CD4-positive, alpha-beta memory T cell (primary cell): ENCODE measurements at regions not wholly inside any gene's neighbourhood (a gene's known extent, or its start where the extent isn't known, plus 50 kb on each side); places are given as distances from the start of the nearest gene placed in this dataset.

ENCODE experiments used
- CTCF ChIA-PET: fragments of 350-600 bp; sonication (Branson Sonifier 250); formaldehyde crosslinking; loops from one replicate; lab custom pipeline; 2021; ENCODE audit warnings: inconsistent platforms; ENCODE audit not compliant: partially characterized antibody; lab: Charles Lee
- POLR2A ChIA-PET: fragments of 350-600 bp; sonication (Branson Sonifier 250); formaldehyde crosslinking; loops from one replicate; lab custom pipeline; 2021; ENCODE audit not compliant: partially characterized antibody; lab: Charles Lee
- DNase-seq, 5 donors: peaks; one replicate each; pipeline versions ENCODE4 v3.0.0 to v3.0.0-alpha.2; 2020 to 2022; ENCODE audit warnings: mixed read lengths in 1 of 5
- H3K27ac ChIP-seq: one replicate; pipeline ENCODE4 v1.7.0; 2013; ENCODE audit warnings: low read depth, low read length
- H3K27me3 ChIP-seq: 2 replicates; pipeline ENCODE4 v1.7.0; 2013; ENCODE audit warnings: mild to moderate bottlenecking, low read length, moderate library complexity; ENCODE audit not compliant: insufficient read depth
- H3K36me3 ChIP-seq: 2 replicates; pipeline ENCODE4 v1.7.0; 2013; ENCODE audit warnings: mild to moderate bottlenecking, low read length, moderate library complexity; ENCODE audit not compliant: insufficient read depth
- H3K4me1 ChIP-seq: 2 replicates; pipeline ENCODE4 v1.7.0; 2013; ENCODE audit warnings: mild to moderate bottlenecking, low read length, moderate library complexity; ENCODE audit not compliant: insufficient read depth
- H3K4me3 ChIP-seq, 2 donors: one replicate each; pipeline ENCODE4 v1.7.0; 2013; ENCODE audit warnings: low read length in 2 of 2, mild to moderate bottlenecking in 1 of 2
- H3K9me3 ChIP-seq, 2 donors: one replicate each; pipeline ENCODE4 v1.7.0; 2013; ENCODE audit warnings: low read length in 2 of 2, control low read depth in 1 of 2; ENCODE audit not compliant: control insufficient read depth in 1 of 2
- H3K27ac Mint-ChIP-seq, 7 donors: one replicate each; pipeline ENCODE4 v1.8.0; 2020 to 2021; ENCODE audit warnings: mixed read lengths in 7 of 7, mild to moderate bottlenecking in 6 of 7, inconsistent platforms in 3 of 7, moderate library complexity in 3 of 7
- H3K27me3 Mint-ChIP-seq, 2 donors: one replicate each; pipeline ENCODE4 v1.8.0; 2020 to 2021; ENCODE audit warnings: mixed read lengths in 2 of 2
- H3K36me3 Mint-ChIP-seq, 2 donors: one replicate each; pipeline ENCODE4 v1.8.0; 2020 to 2021; ENCODE audit warnings: mixed read lengths in 2 of 2, inconsistent platforms in 1 of 2, mild to moderate bottlenecking in 1 of 2
- H3K4me1 Mint-ChIP-seq, 4 donors: one replicate each; pipeline ENCODE4 v1.8.0; 2020 to 2021; ENCODE audit warnings: mixed read lengths in 4 of 4, mild to moderate bottlenecking in 1 of 4
- H3K4me3 Mint-ChIP-seq, 8 donors: one replicate each; pipeline ENCODE4 v1.8.0; 2020 to 2021; ENCODE audit warnings: mixed read lengths in 8 of 8, mild to moderate bottlenecking in 7 of 8, moderate library complexity in 6 of 8, inconsistent platforms in 3 of 8
- H3K9me3 Mint-ChIP-seq, 8 donors: one replicate each; pipeline ENCODE4 v1.8.0; 2020 to 2021; ENCODE audit warnings: mixed read lengths in 8 of 8, mild to moderate bottlenecking in 5 of 8, inconsistent platforms in 3 of 8, moderate library complexity in 1 of 8
- intact Hi-C: fragments of 100-400 bp; cut with micrococcal nuclease; formaldehyde crosslinking; loops from one replicate; pipeline ENCODE4 v1.15.1; 2023

DNA sequence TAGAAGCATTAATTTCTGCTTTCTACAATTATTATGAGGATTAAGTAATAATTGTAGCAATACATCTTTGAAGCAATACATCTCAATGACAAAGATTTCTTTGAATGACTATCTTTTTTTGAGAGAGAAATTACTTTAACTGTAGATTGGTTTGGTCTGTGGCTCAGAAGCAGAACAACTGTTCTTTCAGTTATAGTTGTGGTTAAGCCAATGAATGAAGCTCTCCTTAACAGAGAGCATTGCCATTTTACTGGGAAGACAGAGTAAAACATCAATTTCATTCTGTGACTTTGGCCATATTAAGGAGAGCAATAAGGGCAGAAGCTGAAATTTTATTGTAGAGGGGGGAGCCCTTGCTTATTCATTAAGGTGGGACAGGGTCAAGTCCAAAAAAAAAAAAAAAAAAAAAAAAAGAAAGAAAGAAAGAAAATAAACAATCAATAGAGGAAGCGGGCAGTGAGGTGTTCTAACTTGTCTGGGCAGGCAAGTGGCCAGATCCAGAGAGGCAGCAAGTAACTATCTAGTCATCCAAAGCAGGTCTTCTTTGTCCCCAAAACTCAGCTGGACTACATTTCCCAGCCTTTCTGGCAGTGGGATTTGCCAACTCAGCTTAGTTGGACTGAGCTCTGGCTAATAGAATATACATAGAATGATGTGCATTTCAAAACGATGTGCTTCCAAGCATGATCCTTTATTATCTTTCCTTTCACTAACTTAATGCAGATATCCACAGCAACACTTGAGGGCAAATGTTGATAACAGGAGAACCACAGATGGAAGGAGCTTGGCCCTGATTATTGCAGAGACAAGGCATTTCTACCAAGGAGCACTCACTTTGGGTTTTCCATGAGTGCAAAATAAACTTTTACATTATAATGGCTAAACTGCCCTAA, 462.7 kb upstream of the CDH20 start:
- Mint-ChIP-seq H3K4me1 (no peaks in the 10 kb centered on the region), H3K27ac (no peak overlapping the region), H3K27me3 (no peaks in the 10 kb centered on the region), H3K4me3 (no peak overlapping the region), H3K9me3 (peaks cover 2 to 18% (median 5%) of the 10 kb centered on the region in 8 donors), H3K36me3 (no peaks in the 10 kb centered on the region)
- H3K27ac ChIP-seq = no peak overlapping the region
- H3K4me3 ChIP-seq = no peak overlapping the region
- no peaks in the 10 kb centered on the region for H3K9me3 ChIP-seq
- H3K27me3 ChIP-seq = no peaks in the 10 kb centered on the region
- DNase-seq = no peak
- CTCF ChIA-PET = no interaction called here
- intact Hi-C loops = no loop called here
- H3K36me3 ChIP-seq = no peaks in the 10 kb centered on the region
- no peaks in the 10 kb centered on the region for H3K4me1 ChIP-seq
- POLR2A ChIA-PET = no interaction called here

- Mint-ChIP-seq H3K4me1 (no peaks in the 10 kb centered on the region), H3K4me3 (no peak overlapping the region), H3K9me3 (peaks cover 2 to 12% (median 7%) of the 10 kb centered on the region in 8 donors), H3K36me3 (no peaks in the 10 kb centered on the region), H3K27me3 (no peaks in the 10 kb centered on the region), H3K27ac (no peak overlapping the region)
- H3K4me3 ChIP-seq = no peak overlapping the region
- H3K27ac ChIP-seq = no peak overlapping the region
- no peaks in the 10 kb centered on the region for H3K4me1 ChIP-seq
- no peak for DNase-seq
- intact Hi-C loops = no loop called here
- no peaks in the 10 kb centered on the region for H3K9me3 ChIP-seq
- H3K27me3 ChIP-seq = no peaks in the 10 kb centered on the region
- H3K36me3 ChIP-seq = no peaks in the 10 kb centered on the region
- ChIA-PET CTCF (no interaction called here), POLR2A (no interaction called here)
These were observed 460.8 kb upstream of the CDH20 start for GRCh38 chr18:60872434-60872833.

DNA sequence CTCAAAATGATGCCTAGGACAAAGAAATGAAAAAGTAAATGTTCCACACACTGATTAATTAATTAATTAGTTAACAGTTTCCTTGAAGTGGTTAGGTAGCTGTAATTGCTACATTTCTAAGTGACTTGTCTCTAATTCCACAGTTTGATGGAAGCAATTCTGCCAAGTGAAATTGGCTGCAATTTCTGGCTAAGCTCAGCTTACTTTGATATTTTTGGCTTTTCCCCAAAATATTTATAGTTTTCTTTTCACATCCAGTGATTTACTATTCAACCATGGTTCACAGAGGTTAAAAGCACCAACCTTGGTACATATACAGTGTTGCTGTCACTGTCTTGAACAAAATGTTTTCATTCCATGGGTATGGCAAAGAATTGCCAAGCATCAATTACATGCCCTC, 459.5 kb upstream of the CDH20 start:
- Histone ChIP-seq H3K9me3 (no peaks in the 10 kb centered on the region), H3K27me3 (no peaks in the 10 kb centered on the region), H3K36me3 (no peaks in the 10 kb centered on the region), H3K4me1 (no peaks in the 10 kb centered on the region), H3K4me3 (no peak overlapping the region), H3K27ac (no peak overlapping the region)
- Mint-ChIP-seq H3K36me3 (no peaks in the 10 kb centered on the region), H3K27me3 (no peaks in the 10 kb centered on the region), H3K4me3 (no peak overlapping the region), H3K4me1 (no peaks in the 10 kb centered on the region), H3K9me3 (peaks cover 1 to 14% (median 10%) of the 10 kb centered on the region in 8 donors), H3K27ac (no peak overlapping the region)
- no peak for DNase-seq
- intact Hi-C loops = no loop called here
- POLR2A ChIA-PET = no interaction called here
- CTCF ChIA-PET = no interaction called here

DNA sequence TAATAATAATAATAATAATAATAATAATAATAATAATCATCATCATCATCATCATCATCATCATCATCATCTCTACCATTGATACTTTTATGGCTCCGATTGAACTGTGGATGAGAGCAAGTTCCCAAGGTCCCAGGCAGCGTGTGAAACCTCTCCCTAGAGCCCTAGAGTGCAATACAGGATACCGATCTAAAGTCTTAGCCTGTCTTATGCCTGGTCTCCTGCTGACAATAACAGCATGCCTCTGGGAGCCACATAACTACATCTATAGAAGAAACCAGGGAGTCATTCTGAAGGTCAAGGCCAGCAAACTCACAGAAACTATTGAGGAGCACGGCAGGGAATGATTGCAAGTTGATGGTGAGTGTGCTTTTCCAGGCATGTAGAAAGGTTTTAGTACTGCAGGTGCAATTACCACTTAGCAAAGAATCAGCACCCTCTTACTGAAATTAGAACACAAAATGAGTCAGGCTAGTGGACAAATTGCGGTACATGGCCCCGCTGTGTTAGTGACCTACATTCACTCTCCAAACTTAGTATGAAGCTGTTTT, 457.2 kb upstream of the CDH20 start:
- Mint-ChIP-seq H3K4me1 (no peaks in the 10 kb centered on the region), H3K36me3 (no peaks in the 10 kb centered on the region), H3K4me3 (no peak overlapping the region), H3K9me3 (peaks cover 0 to 15% (median 6%) of the 10 kb centered on the region in 8 donors), H3K27me3 (no peaks in the 10 kb centered on the region), H3K27ac (no peak overlapping the region)
- intact Hi-C loops = no loop called here
- H3K4me1 ChIP-seq = no peaks in the 10 kb centered on the region
- CTCF ChIA-PET = interaction anchor here (1.2 kb wide), 1 partner anchor 13 kb away, joined by 3 read pairs; no protein-coding TSS in a partner anchor
- POLR2A ChIA-PET = no interaction called here
- no peak overlapping the region for H3K27ac ChIP-seq
- no peak overlapping the region for H3K4me3 ChIP-seq
- no peak for DNase-seq
- H3K36me3 ChIP-seq = no peaks in the 10 kb centered on the region
- no peaks in the 10 kb centered on the region for H3K27me3 ChIP-seq
- no peaks in the 10 kb centered on the region for H3K9me3 ChIP-seq

DNA sequence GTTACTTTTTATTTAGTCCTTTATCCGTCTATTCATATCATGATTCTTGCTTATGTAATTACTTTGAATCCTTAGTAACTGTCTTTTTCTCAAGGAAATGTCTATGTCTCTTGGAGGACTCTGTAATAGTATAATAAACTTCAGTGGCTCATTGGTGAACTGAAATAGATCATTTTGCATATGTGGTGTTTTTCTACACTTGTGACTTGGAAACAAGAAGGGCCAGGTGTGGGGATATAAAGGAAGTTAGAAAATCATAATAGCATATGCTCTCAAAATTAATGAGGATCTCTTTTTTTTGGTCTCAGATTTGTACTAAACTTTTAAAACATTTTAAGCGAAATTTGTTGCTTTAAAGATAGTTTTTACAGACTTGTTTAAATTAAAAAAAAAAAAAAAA, 453.0 kb upstream of the CDH20 start:
- Mint-ChIP-seq H3K27ac (no peak overlapping the region), H3K27me3 (no peaks in the 10 kb centered on the region), H3K36me3 (no peaks in the 10 kb centered on the region), H3K4me3 (no peak overlapping the region), H3K4me1 (no peaks in the 10 kb centered on the region), H3K9me3 (peaks cover 0 to 14% (median 4%) of the 10 kb centered on the region in 8 donors)
- H3K27me3 ChIP-seq = no peaks in the 10 kb centered on the region
- POLR2A ChIA-PET = no interaction called here
- H3K4me3 ChIP-seq = no peak overlapping the region
- intact Hi-C loops = no loop called here
- CTCF ChIA-PET = no interaction called here
- H3K27ac ChIP-seq = no peak overlapping the region
- H3K9me3 ChIP-seq = no peaks in the 10 kb centered on the region
- H3K4me1 ChIP-seq = no peaks in the 10 kb centered on the region
- no peaks in the 10 kb centered on the region for H3K36me3 ChIP-seq
- no peak for DNase-seq

DNA sequence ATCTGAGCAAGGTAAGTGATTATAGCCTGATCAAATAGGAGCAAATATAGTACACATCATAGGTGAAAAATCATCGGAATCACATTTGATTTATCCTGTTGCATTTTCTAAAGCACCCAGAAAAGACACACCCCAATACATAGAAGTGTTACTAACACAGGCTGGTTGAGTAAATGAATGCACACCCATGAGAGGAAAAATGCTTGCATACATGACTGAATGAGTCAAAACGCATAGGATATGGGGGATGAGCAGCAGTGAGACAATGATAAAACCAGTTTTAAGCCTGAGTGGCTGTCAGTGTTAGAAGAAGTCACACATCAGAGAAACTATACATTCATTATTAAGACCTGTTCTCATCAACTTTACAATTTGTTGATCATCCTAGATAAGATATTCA, 449.6 kb upstream of the CDH20 start:
- Mint-ChIP-seq H3K4me3 (no peak overlapping the region), H3K36me3 (no peaks in the 10 kb centered on the region), H3K27me3 (no peaks in the 10 kb centered on the region), H3K9me3 (peaks cover 0 to 15% (median 2%) of the 10 kb centered on the region in 8 donors), H3K27ac (no peak overlapping the region), H3K4me1 (no peaks in the 10 kb centered on the region)
- ChIA-PET POLR2A (no interaction called here), CTCF (no interaction called here)
- no peaks in the 10 kb centered on the region for H3K36me3 ChIP-seq
- no peaks in the 10 kb centered on the region for H3K9me3 ChIP-seq
- H3K27me3 ChIP-seq = no peaks in the 10 kb centered on the region
- DNase-seq = no peak
- H3K27ac ChIP-seq = no peak overlapping the region
- H3K4me1 ChIP-seq = no peaks in the 10 kb centered on the region
- no peak overlapping the region for H3K4me3 ChIP-seq
- intact Hi-C loops = no loop called here

- H3K27ac ChIP-seq = no peak overlapping the region
- no peaks in the 10 kb centered on the region for H3K4me1 ChIP-seq
- DNase-seq = no peak
- Mint-ChIP-seq H3K9me3 (peaks cover 0 to 11% (median 0%) of the 10 kb centered on the region in 8 donors), H3K27ac (no peak overlapping the region), H3K4me3 (no peak overlapping the region), H3K27me3 (no peaks in the 10 kb centered on the region), H3K4me1 (no peaks in the 10 kb centered on the region), H3K36me3 (no peaks in the 10 kb centered on the region)
- no peaks in the 10 kb centered on the region for H3K27me3 ChIP-seq
- no peak overlapping the region for H3K4me3 ChIP-seq
- H3K9me3 ChIP-seq = no peaks in the 10 kb centered on the region
- intact Hi-C loops = no loop called here
- CTCF ChIA-PET = no interaction called here
- POLR2A ChIA-PET = no interaction called here
- no peaks in the 10 kb centered on the region for H3K36me3 ChIP-seq
These were observed 445.1 kb upstream of the CDH20 start for GRCh38 chr18:60888071-60888624.
